OCI-LY1 (cell line): ENCODE measurements at regions not wholly inside any gene's neighbourhood (a gene's known extent, or its start where the extent isn't known, plus 50 kb on each side); places are given as distances from the start of the nearest gene placed in this dataset.

Source experiments
- H2AFZ ChIP-seq: fragments of 200-600 bp; sonication (generic), shearing (Covaris generic); 2 replicates; pipeline ENCODE4 v1.6.0; 2014; ENCODE audit warnings: antibody characterized with exemption, mild to moderate bottlenecking, low read length
- H3F3A ChIP-seq: fragments of 200-600 bp; sonication (generic), shearing (Covaris generic); 2 replicates; pipeline ENCODE4 v1.6.0; 2014; ENCODE audit warnings: mild to moderate bottlenecking, antibody characterized with exemption, low read length, moderate library complexity; ENCODE audit not compliant: insufficient read depth
- H3K27ac ChIP-seq: fragments of 200-600 bp; sonication (generic); 2 replicates; pipeline ENCODE4 v1.5.1; 2014; ENCODE audit warnings: low read length, mixed run types, mild to moderate bottlenecking, low read depth; ENCODE audit not compliant: poor library complexity, severe bottlenecking
- H3K27me3 ChIP-seq: fragments of 200-600 bp; sonication (generic); 2 replicates; pipeline ENCODE4 v1.6.0; 2014; ENCODE audit warnings: antibody characterized with exemption, mild to moderate bottlenecking, low read length, moderate library complexity; ENCODE audit not compliant: insufficient read depth
- H3K36me3 ChIP-seq: fragments of 200-600 bp; sonication (generic); 2 replicates; pipeline ENCODE4 v1.6.1; 2014; ENCODE audit warnings: mild to moderate bottlenecking, antibody characterized with exemption, low read length, moderate library complexity, mixed read lengths; ENCODE audit not compliant: insufficient read depth
- H3K4me1 ChIP-seq: fragments of 200-600 bp; sonication (generic); 2 replicates; pipeline ENCODE4 v1.5.1; 2014; ENCODE audit warnings: mild to moderate bottlenecking, low read length, moderate library complexity; ENCODE audit not compliant: insufficient read depth, severe bottlenecking
- H3K4me2 ChIP-seq: fragments of 200-600 bp; sonication (generic), shearing (Covaris generic); 2 replicates; pipeline ENCODE4 v1.6.1; 2014; ENCODE audit warnings: low read length
- H3K4me3 ChIP-seq: fragments of 200-600 bp; sonication (generic); 2 replicates; pipeline ENCODE4 v1.5.1; 2014; ENCODE audit warnings: low read length, low read depth, mild to moderate bottlenecking, mixed read lengths; ENCODE audit not compliant: poor library complexity, severe bottlenecking
- H3K79me2 ChIP-seq: fragments of 200-600 bp; shearing (Covaris generic); 2 replicates; pipeline ENCODE4 v1.6.1; 2016; ENCODE audit warnings: mixed run types, low read length, mixed read lengths; ENCODE audit not compliant: insufficient read depth
- H3K9ac ChIP-seq: fragments of 200-600 bp; sonication (generic), shearing (Covaris generic); 2 replicates; pipeline ENCODE4 v1.6.1; 2014; ENCODE audit warnings: mild to moderate bottlenecking, low read length, mixed read lengths
- H3K9me2 ChIP-seq: fragments of 200-600 bp; sonication (generic), shearing (Covaris generic); 2 replicates; pipeline ENCODE4 v1.6.1; 2014; ENCODE audit warnings: low read depth, mild to moderate bottlenecking, low read length, mixed read lengths
- H3K9me3 ChIP-seq: fragments of 200-600 bp; shearing (Covaris generic); 2 replicates; pipeline ENCODE4 v1.6.1; 2014; ENCODE audit warnings: low read length, mixed read lengths
- H4K20me1 ChIP-seq: fragments of 200-600 bp; sonication (generic), shearing (Covaris generic); 2 replicates; pipeline ENCODE4 v1.6.0; 2016; ENCODE audit warnings: mild to moderate bottlenecking, low read length; ENCODE audit not compliant: insufficient read depth
- EZH2 ChIP-seq: fragments of 200-600 bp; sonication (generic), shearing (Covaris generic); IDR thresholded peaks from 2 replicates; pipeline ENCODE4 v1.8.0; 2017; ENCODE audit warnings: borderline replicate concordance, mixed run types, mild to moderate bottlenecking, antibody characterized with exemption, low read length, moderate library complexity, mixed read lengths
- TF ChIP-seq, protein P1 (sequence below): fragments of 200-600 bp; sonication (generic), shearing (Covaris generic); IDR thresholded peaks from 2 replicates; pipeline ENCODE4 v1.5.1; 2017; ENCODE audit warnings: mild to moderate bottlenecking, antibody characterized with exemption, low read length, moderate library complexity, mixed read lengths

DNA sequence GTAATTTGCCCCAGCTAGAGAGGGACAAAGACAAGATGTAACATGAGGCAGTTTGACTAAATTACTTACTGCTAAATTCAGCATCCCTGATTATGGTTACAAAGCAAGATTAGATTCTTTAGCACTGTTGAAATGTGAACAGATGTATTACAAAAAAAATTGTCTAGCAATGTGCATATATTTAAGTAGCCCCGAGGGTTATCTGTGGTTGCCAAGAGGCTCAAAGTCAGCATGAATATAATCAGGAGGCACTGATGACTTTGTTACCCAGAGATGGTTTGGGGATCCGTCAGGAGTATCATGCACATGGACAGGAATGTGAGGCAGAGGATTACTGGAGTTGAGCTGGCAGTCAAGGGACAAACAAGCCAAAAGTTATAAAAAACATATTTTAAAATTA, 356.9 kb upstream of the CCDC196 start:
- Histone ChIP-seq H3K27ac (no peak overlapping the region), H3F3A (no peaks in the 10 kb centered on the region), H3K4me2 (no peak overlapping the region), H3K4me3 (no peak overlapping the region), H3K9ac (no peak overlapping the region), H4K20me1 (no peaks in the 10 kb centered on the region), H3K9me2 (no peaks in the 10 kb centered on the region), H3K27me3 (no peaks in the 10 kb centered on the region), H3K4me1 (no peaks in the 10 kb centered on the region), H3K79me2 (no peaks in the 10 kb centered on the region), H3K36me3 (no peaks in the 10 kb centered on the region), H3K9me3 (no peaks in the 10 kb centered on the region), H2AFZ (no peak overlapping the region)
- TF ChIP-seq, protein P1, sequence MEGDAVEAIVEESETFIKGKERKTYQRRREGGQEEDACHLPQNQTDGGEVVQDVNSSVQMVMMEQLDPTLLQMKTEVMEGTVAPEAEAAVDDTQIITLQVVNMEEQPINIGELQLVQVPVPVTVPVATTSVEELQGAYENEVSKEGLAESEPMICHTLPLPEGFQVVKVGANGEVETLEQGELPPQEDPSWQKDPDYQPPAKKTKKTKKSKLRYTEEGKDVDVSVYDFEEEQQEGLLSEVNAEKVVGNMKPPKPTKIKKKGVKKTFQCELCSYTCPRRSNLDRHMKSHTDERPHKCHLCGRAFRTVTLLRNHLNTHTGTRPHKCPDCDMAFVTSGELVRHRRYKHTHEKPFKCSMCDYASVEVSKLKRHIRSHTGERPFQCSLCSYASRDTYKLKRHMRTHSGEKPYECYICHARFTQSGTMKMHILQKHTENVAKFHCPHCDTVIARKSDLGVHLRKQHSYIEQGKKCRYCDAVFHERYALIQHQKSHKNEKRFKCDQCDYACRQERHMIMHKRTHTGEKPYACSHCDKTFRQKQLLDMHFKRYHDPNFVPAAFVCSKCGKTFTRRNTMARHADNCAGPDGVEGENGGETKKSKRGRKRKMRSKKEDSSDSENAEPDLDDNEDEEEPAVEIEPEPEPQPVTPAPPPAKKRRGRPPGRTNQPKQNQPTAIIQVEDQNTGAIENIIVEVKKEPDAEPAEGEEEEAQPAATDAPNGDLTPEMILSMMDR, result no peak
- TF ChIP-seq EZH2, result no peak

DNA sequence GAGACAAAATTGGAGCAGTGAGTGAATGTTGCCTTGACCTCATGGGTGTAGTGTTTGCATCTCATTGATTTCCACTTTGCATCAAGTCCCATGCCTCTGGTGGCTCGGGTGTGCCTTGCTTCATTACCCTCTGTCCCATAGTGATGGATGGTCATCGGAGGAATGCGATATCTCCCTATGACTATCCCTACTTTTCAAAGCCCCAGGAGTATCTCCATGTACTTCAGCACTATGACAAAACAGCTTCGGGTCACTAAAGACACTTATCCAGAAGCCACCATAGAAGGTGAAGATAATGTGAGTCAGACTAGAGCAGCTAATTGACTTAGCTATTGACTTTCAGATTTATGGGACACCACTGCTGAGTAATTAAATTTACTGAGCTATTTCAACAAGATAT, 355.1 kb upstream of the CCDC196 start:
- H3K4me2 ChIP-seq, result no peak overlapping the region
- H3K9me2 ChIP-seq, result no peaks in the 10 kb centered on the region
- H2AFZ ChIP-seq, result no peak overlapping the region
- H3K79me2 ChIP-seq, result no peaks in the 10 kb centered on the region
- H3K9ac ChIP-seq, result no peak overlapping the region
- no peaks in the 10 kb centered on the region for H3K9me3 ChIP-seq
- H3K27me3 ChIP-seq, result no peaks in the 10 kb centered on the region
- no peaks in the 10 kb centered on the region for H3F3A ChIP-seq
- no peak overlapping the region for H3K27ac ChIP-seq
- no peaks in the 10 kb centered on the region for H3K4me1 ChIP-seq
- H3K36me3 ChIP-seq, result no peaks in the 10 kb centered on the region
- no peak overlapping the region for H3K4me3 ChIP-seq
- TF ChIP-seq, protein P1, result no peak
- no peak for TF ChIP-seq EZH2
- no peaks in the 10 kb centered on the region for H4K20me1 ChIP-seq

DNA sequence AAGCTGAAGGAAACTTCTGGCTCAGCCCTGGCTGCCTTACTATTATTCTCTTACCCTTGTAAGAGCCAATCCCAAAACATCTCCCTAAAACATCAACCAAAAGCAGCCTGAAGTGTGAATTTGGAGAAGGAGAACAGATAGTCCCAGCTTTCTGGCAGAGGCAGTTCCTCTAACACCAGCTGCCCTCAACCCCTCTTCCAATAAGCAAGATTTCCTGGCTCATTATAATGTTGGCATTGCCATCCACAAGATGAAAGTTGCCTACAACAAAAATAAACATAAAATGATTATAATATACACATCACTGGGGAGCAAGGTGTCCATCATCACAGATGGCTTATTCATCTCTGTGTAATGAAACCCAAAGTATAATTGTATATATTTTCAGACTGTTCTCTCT, 352.5 kb upstream of the CCDC196 start:
- TF ChIP-seq, protein P1, result no peak
- TF ChIP-seq EZH2, result no peak
- no peaks in the 10 kb centered on the region for H3K9me3 ChIP-seq
- H3K36me3 ChIP-seq, result no peaks in the 10 kb centered on the region

More for the DNA sequence above, 352.5 kb upstream of the CCDC196 start:
- H3K79me2 ChIP-seq, result no peaks in the 10 kb centered on the region
- H3K9ac ChIP-seq, result no peak overlapping the region
- H3K4me2 ChIP-seq, result no peak overlapping the region
- no peaks in the 10 kb centered on the region for H4K20me1 ChIP-seq
- H3K27ac ChIP-seq, result no peak overlapping the region
- H3K9me2 ChIP-seq, result no peaks in the 10 kb centered on the region
- no peaks in the 10 kb centered on the region for H3K27me3 ChIP-seq
- no peak overlapping the region for H3K4me3 ChIP-seq
- no peaks in the 10 kb centered on the region for H3K4me1 ChIP-seq
- no peak overlapping the region for H2AFZ ChIP-seq
- H3F3A ChIP-seq, result no peaks in the 10 kb centered on the region
